ENCODE measurements at regions not wholly inside any gene's neighbourhood (a gene's known extent, or its start where the extent isn't known, plus 50 kb on each side); places are given as distances from the start of the nearest gene placed in this dataset.

GRCh38 chr3:95348879-95349278, 1286.0 kb downstream of the NSUN3 start:
- Histone ChIP-seq H3K9me3 (no peaks in the 10 kb centered on the region), H3K27me3 (no peaks in the 10 kb centered on the region), H3K36me3 (no peaks in the 10 kb centered on the region), H3K4me1 (no peaks in the 10 kb centered on the region), H3K27ac (no peak overlapping the region), H3K4me3 (no peak overlapping the region)
- TF ChIP-seq CTCF (IDR thresholded peaks at IDR 0.05) (no peak), POLR2A (IDR thresholded peaks at IDR 0.05) (no peak)
- no peak for DNase-seq

GRCh38 chr3:95350049-95350448, 1287.2 kb downstream of the NSUN3 start:
- H3K27me3 ChIP-seq = no peaks in the 10 kb centered on the region
- H3K4me3 ChIP-seq = no peak overlapping the region
- no peaks in the 10 kb centered on the region for H3K4me1 ChIP-seq
- DNase-seq = no peak
- H3K9me3 ChIP-seq = no peaks in the 10 kb centered on the region
- no peak for TF ChIP-seq CTCF (IDR thresholded peaks at IDR 0.05)
- no peak overlapping the region for H3K27ac ChIP-seq
- H3K36me3 ChIP-seq = no peaks in the 10 kb centered on the region

GRCh38 chr3:95351158-95351557, 1288.3 kb downstream of the NSUN3 start:
- TF ChIP-seq CTCF (IDR thresholded peaks at IDR 0.05) = no peak
- TF ChIP-seq POLR2A (IDR thresholded peaks at IDR 0.05) = no peak
- Histone ChIP-seq H3K4me1 (no peaks in the 10 kb centered on the region), H3K36me3 (no peaks in the 10 kb centered on the region), H3K4me3 (no peak overlapping the region), H3K9me3 (no peaks in the 10 kb centered on the region), H3K27me3 (no peaks in the 10 kb centered on the region), H3K27ac (no peak overlapping the region)
- no peak for DNase-seq

GRCh38 chr3:95352471-95352870, 1289.6 kb downstream of the NSUN3 start:
- TF ChIP-seq CTCF (IDR thresholded peaks at IDR 0.05) = no peak
- TF ChIP-seq POLR2A (IDR thresholded peaks at IDR 0.05) = no peak
- Histone ChIP-seq H3K27ac (no peak overlapping the region), H3K36me3 (no peaks in the 10 kb centered on the region), H3K4me1 (no peaks in the 10 kb centered on the region), H3K27me3 (no peaks in the 10 kb centered on the region), H3K4me3 (no peak overlapping the region), H3K9me3 (no peaks in the 10 kb centered on the region)
- DNase-seq = no peak

- no peak overlapping the region for H3K4me3 ChIP-seq
- no peaks in the 10 kb centered on the region for H3K36me3 ChIP-seq
- no peak overlapping the region for H3K27ac ChIP-seq
- no peaks in the 10 kb centered on the region for H3K27me3 ChIP-seq
- no peak for DNase-seq
- H3K4me1 ChIP-seq = no peaks in the 10 kb centered on the region
- no peak for TF ChIP-seq POLR2A (IDR thresholded peaks at IDR 0.05)
- no peak for TF ChIP-seq CTCF (IDR thresholded peaks at IDR 0.05)
- no peaks in the 10 kb centered on the region for H3K9me3 ChIP-seq
Measured at GRCh38 chr3:95354489-95354888, 1291.6 kb downstream of the NSUN3 start.

GRCh38 chr3:95356764-95357501, 1294.1 kb downstream of the NSUN3 start:
- H3K27me3 ChIP-seq = no peaks in the 10 kb centered on the region
- TF ChIP-seq POLR2A (IDR thresholded peaks at IDR 0.05) = no peak
- TF ChIP-seq CTCF (IDR thresholded peaks at IDR 0.05) = no peak
- DNase-seq = no peak
- H3K4me1 ChIP-seq = no peaks in the 10 kb centered on the region
- H3K4me3 ChIP-seq = no peak overlapping the region
- no peak overlapping the region for H3K27ac ChIP-seq
- H3K36me3 ChIP-seq = no peaks in the 10 kb centered on the region
- no peaks in the 10 kb centered on the region for H3K9me3 ChIP-seq
